Keratinocyte (primary cell): ENCODE measurements at regions not wholly inside any gene's neighbourhood (a gene's known extent, or its start where the extent isn't known, plus 50 kb on each side); places are given as distances from the start of the nearest gene placed in this dataset.

Source experiments
- EZH2 ChIP-seq: IDR thresholded peaks from one replicate; pipeline ENCODE4 v1.6.1; 2012; ENCODE audit warnings: inconsistent platforms, mild to moderate bottlenecking, low read length, moderate library complexity
- TF ChIP-seq, protein P1 (sequence below), 3 experiments: IDR thresholded peaks in 1 of 3; conservative IDR thresholded peaks in 1 of 3; optimal IDR thresholded peaks in 1 of 3; 2 replicates in 2 of 3; 3 replicates in 1 of 3; pipeline versions ENCODE3 to v1.5.1; 2011; ENCODE audit warnings: low read length in 3 of 3, mild to moderate bottlenecking in 3 of 3, moderate library complexity in 2 of 3, control low read depth in 1 of 3, inconsistent platforms in 1 of 3; ENCODE audit not compliant: insufficient read depth in 2 of 3; ENCODE audit errors: extremely low read depth in 1 of 3

DNA sequence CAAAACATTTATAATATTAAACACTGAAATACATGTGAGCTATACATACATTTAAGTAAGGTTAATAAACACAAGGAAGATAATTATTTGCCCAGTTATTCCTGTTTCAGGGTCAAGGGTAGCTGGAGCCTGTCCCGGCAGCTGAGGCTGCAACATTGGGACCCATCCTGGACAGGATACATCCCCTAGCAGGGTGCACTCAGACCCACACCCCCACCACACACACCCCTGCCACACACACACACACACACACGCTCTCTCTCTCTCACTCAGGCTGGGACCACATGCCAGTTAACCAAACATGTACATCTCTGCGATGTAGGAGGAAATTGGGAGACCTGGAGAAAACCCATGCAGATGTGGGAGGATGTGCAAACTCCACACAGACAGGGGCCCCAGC lies 112.6 kb upstream of the TMCC3 start:
- TF ChIP-seq EZH2 = no peak
- TF ChIP-seq, protein P1, sequence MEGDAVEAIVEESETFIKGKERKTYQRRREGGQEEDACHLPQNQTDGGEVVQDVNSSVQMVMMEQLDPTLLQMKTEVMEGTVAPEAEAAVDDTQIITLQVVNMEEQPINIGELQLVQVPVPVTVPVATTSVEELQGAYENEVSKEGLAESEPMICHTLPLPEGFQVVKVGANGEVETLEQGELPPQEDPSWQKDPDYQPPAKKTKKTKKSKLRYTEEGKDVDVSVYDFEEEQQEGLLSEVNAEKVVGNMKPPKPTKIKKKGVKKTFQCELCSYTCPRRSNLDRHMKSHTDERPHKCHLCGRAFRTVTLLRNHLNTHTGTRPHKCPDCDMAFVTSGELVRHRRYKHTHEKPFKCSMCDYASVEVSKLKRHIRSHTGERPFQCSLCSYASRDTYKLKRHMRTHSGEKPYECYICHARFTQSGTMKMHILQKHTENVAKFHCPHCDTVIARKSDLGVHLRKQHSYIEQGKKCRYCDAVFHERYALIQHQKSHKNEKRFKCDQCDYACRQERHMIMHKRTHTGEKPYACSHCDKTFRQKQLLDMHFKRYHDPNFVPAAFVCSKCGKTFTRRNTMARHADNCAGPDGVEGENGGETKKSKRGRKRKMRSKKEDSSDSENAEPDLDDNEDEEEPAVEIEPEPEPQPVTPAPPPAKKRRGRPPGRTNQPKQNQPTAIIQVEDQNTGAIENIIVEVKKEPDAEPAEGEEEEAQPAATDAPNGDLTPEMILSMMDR (optimal IDR thresholded peaks at IDR 0.05 in 1 of 3, IDR thresholded peaks at IDR 0.05 in 1 of 3, conservative IDR thresholded peaks at IDR 0.05 in 1 of 3; ENCODE audit: extremely low read depth in 1 of 3, insufficient read depth in 2 of 3, low read length in 3 of 3) = no peak
